ACHN (cell line): ENCODE measurements at regions not wholly inside any gene's neighbourhood (a gene's known extent, or its start where the extent isn't known, plus 50 kb on each side); places are given as distances from the start of the nearest gene placed in this dataset.
A peak's percentile ranks its signal among the peaks of the same experiment; 100 is the strongest.
"Not testable (repeated sequence)": the region's sequence is repeated elsewhere in the genome, so short reads cannot be mapped to it uniquely, and the experiment has no call there.

Experiments
- DNase-seq: peaks from one replicate; pipeline ENCODE4 v3.0.0-alpha.2; 2015
- in situ Hi-C: cut with HindIII; loops from 2 replicates; pipeline ENCODE4 v1.10.0; 2017; ENCODE audit warnings: low sequenced_read_pairs, low pct_ligation_motif_present, low pct_unique_long_range_greater_than_20kb

DNA sequence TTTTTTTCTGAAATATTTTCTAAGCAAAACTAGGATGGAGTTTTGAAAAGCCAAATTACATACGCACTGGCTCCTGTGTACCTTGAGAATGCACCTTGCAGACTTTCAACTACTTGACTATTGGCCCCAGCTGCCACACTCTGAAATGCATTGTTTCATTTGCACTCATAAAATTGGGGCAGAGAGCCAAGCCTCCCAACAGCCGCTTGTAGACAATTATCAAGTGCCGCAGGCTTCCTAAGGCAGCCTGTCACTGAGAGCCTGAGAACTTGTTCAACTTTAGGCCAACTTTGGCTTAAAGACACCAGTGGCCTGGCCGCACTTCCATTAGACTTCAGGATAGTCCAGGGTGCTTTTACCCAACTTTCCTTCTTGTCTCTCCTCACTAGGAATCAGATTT lies 115.7 kb upstream of the STARD13 start:
- no peak for DNase-seq
- in situ Hi-C loops = no loop called here

DNA sequence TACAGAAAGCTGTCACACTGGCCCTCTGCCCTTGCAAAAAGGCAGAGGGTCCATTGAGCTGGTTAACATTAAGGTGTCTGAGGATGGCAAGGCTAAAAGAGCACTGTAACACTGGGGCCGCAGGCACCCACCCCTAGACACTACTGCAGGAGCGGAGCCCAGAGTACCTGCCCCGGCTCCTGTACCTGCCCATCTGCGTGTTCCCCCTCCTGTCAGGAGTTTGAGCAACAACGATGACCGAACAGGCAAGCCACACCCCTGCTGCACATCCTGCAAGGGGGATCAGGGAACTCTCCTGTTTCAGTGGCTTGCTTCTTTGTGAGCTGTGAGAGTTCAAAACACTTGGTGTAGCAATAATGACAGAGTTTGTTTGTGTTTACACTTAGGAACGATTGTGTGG lies 117.4 kb upstream of the STARD13 start:
- DNase-seq = no peak

DNA sequence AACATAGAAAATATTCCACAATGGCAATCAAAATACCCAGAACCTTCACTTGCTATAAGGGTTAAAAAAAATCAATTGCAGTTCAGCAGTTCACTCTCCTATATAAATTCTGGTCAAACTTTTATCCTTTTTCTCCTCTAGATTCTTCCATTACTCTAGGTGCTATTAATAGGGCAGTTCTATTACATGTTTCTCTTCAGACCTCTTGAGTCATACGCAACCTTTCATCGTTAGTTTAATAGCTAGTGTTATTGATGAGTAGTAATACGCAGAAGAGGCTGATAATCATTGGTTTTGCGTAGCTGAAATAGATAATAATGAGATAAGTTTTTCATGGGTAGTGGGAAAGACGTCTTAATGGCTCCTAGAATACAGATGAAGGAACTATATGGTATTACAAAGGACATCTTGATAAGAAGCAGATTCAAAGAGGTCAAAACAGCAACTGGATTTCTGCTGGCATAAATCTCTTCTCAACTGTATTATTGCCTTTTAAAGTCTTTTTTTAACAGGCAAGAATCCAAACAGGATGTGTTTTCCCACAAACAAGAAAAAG lies 118.3 kb upstream of the STARD13 start:
- no peak for DNase-seq
- in situ Hi-C loops = no loop called here

More for the DNA sequence above, 117.4 kb upstream of the STARD13 start:
- in situ Hi-C loops = no loop called here

DNA sequence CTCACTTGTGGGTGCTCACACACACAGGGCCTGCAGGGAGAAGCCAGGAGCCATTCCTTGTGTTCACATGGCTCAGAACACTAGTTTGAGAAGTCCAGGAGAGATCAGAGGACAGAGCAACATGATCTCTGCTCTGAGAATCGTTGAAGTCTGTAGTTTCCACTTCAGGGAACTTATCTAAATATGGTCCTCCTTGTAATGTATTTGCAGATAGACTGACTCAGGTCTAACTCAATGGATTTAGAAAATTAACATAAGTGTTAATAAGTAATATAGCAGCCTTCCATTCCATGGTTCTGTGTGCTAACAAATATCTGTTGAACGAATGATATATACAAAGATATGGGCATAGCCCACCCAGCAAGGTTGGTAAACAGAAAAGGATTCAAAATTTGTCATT lies 119.8 kb upstream of the STARD13 start:
- in situ Hi-C loops = no loop called here
- no peak for DNase-seq

DNA sequence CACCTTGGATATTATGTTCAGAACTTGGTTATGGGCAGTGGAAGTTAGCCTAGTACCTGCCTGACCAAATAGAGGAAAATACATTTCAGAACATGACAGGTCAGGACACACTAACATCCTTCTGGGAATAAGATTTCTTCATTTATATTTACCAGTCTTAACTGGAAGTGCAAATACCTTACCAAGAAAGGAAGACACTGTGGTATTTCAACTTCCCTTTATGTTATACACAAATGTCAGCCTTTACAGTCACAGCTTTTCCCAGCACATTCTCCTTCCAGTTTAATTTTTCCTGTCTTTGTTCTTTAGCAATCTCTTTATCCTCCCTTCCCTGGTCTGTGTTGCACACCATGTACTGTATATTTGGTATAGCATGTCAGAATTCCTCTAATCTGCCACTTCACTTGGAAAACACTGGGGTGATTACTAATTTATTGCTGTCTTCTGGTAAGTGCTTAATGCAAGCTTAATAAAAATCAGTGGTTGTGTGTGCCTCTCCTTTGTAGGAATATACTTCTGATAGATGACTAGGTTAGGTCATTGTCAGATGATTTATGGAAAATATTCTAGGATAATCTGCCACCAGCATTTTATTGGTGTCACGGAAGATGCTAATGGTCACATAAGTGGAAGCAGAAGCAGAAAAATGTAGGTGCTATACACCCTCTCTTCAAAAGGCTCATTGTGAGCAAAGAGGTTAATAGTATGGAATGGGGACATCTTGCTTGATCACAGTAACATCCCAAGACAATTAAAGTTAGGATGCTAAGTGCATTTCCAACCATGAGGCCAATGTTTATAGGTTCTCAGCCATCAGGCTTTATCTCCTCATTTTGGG lies 124.3 kb upstream of the STARD13 start:
- no peak for DNase-seq
- in situ Hi-C loops = no loop called here

DNA sequence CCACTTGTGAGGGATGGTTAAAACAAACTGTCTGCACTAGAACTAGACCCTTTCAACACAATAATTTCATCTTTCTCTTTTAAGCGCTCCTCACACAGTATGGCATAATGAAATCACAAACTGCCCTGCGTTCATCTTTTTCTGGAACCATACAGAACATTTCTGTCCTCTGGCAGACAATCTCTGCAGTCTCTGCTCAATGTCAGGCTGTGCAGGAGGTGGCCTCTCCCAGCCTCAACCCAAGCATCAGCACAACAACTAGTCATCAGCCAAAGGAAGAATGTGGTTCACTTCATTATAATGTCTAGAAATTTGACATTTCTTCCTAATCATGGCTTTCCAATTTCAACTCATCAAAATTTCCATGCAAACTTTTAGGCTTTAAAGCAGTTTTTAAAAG lies 125.1 kb upstream of the STARD13 start:
- no peak for DNase-seq
- in situ Hi-C loops = no loop called here

DNA sequence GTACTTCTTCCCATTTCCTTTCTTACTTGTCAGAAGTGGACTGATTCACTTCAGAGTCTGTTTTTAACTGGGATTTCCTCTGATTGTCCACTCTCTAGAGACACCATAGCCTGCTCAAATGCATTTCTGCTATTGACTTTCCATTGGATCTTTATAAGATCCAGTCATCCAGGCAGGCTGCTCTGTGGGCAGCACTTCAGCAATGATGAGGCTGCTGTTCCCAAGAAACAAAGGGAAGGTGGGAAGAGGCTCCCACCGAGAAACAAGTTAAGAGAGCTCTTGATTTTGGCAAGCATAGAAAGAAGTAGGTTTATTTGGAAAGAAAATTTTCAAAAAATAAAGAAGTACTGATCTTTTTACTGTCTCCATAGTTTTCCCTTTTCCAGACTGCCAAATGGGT lies 125.8 kb upstream of the STARD13 start:
- no peak for DNase-seq
- in situ Hi-C loops = no loop called here

DNA sequence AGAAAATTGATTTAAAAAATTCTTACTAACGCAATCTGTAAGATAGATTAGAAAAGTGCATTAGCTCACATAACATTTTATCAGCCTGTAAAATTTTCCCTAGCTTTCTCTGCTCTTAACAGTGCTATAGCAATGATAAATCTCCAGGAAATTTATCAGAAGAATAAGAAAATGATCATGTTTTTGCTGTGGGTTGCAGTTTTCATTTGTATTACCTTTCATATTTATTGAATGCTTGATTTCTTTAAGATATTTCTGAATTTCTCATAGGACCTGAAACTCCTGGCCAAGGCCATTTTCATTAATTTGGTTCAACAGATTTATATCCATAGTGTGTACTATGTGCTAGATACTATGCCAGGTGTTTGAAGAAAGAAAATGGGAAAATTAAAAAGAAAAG lies 130.3 kb upstream of the STARD13 start:
- in situ Hi-C loops = no loop called here
- no peak for DNase-seq

DNA sequence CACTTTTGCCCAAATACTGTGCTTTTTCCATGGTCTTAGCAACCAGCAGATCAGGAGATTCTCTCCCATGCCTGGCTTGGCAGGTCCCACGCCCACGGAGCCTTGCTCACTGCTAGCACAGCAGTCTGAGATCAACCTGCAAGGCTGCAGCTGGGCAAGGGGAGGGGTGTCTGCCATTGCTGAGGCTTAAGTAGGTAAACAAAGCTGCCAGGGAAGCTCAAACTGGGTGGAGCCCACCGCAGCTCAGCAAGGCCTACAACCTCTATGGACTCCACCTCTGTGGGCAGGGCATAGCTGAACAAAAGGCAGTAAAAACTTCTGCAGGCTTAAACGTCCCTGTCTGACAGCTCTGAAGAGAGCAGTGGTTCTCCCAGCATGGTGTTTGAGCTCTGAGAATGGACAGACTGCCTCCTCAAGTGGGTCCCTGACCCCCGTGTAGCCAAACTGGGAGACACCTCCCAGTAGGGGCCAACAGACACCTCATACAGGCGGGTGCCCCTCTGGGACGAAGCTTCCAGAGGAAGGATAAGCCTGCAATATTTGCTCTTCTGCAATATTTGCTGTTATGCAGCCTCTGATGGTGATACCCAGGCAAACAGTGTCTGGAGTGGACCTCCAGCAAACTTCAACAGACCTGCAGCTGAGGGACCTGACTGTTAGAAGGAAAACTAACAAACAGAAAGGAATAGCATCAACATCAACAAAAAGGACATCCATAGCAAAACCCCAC lies 132.8 kb upstream of the STARD13 start:
- in situ Hi-C loops, DNase-seq: not testable (repeated sequence)

DNA sequence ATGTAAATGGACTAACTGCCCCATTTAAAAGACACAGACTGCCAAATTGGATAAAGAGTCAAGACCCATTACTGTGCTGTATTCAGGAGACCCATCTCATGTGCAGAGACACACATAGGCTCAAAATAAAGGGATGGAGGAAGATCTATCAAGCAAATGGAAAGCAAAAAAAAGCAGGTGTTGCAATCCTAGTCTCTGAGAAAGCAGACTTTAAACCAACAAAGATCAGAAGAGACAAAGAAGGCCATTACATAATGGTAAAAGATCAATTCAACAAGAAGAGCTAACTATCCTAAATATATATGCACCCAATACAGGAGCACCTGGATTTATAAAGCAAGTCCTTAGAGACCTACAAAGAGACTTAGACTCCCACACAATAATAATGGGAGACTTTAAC lies 134.6 kb upstream of the STARD13 start:
- in situ Hi-C loops, DNase-seq: not testable (repeated sequence)

DNA sequence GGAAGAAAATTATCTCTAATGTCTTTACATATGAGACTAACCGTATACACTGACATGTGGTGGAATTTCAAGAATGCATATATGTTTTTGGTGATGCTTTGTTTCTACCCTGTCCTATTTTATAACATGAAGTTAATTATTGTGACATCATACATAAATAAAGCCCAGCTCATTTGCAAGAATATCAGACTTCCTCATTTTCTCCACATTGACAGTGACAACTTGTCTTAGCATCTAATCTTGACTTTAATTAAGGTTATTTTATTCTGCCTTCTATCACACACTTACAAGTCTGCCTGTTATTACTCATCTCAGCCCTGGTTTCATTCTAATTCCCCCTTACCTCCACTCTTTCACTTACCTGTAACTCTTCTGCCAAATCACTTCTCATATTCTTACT lies 140.6 kb upstream of the STARD13 start:
- DNase-seq = no peak
- in situ Hi-C loops = no loop called here

DNA sequence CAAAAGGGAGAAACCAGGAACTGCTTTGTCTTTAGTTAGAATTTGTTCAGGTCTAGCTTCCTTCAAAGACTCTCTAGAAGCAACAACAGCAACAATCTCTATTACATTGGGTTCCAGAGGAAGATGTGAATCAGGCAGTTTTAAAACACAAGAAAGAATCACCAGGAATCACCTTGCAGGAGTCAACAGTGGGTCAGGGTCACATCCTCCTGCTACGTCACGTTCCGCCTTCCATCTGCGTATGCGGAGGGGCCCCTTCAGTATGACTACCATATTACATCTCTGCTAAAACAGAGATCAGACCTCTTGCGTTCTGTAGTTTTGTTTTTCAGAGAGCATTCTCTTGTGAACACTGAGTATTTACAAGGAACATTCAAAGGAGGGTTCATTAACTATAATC lies 147.8 kb upstream of the STARD13 start:
- DNase-seq = no peak
- in situ Hi-C loops = no loop called here

DNA sequence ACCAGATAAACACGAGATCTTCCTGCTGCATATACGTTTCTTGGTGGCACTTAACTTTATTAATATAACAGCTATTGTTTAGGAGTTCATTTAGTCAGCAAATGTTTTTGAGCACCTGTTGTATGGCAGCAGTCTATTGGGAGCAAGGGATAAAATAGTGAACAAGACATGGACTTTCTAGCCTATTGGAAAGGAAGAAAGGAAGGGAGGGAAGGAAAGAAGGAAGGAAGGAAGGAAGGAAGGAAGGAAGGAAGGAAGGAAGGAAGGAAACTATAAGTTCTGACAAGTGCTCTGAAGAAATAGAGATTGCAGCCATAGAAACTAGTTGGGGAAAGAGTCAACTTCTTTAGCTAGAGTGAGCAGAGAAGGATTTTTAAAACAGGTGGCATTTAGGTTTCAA lies 149.1 kb upstream of the STARD13 start:
- DNase-seq = no peak
- in situ Hi-C loops = no loop called here

DNA sequence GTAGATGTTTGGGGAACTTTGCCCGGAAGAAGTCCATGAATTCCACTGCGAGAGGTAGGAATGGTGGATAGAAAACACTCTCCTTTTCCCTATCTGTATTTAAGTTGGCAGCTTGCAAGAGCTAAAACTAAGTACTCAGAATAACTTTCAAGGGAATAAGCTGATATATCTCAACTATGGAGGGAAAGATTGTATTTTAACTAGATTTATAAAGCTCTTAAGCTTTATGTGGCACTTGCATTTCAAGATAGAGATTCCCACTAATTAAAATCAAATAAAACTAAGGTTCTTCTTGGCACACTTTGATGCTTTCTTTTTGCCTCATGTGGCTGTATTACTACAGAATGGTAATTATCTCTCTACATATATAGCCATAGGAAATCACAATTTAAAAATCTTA lies 149.7 kb upstream of the STARD13 start:
- in situ Hi-C loops = no loop called here
- DNase-seq = no peak

DNA sequence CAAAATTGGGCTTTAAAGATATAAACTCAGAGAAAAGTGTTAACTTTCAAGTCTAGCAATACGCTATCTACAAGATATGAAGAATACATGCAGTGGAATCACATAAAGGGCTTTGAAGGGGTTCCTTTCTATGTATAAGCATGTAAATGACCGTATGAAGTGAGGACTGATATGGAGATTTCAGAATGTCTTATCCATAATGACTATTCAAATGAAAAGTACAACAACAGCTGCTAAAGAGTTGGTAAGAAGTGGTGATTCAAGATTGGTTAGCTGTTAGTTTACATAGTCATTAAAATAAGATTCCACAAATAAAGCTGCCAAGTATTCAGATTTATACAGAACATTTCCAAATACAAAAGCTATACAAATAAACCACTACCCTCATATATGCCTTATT lies 153.4 kb upstream of the STARD13 start:
- DNase-seq = no peak
- in situ Hi-C loops = no loop called here

DNA sequence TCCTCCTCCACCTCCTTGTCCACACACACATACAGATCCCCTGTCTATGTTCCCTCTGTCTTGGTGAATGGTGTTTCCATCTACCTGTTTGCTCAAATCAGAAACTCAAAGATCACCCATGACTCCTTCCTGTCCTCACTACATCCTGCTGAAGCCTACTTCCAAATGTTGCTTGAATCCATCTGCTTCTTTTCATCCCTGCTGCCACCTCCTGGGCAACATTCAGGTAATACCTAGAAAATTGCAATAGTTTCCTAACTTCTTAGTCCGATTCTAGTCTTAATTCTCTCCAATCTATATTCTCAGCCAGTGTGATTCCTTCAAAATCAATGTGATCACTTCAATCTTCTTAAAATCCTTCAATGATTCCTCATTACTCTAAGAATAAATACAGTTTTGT lies 155.5 kb upstream of the STARD13 start:
- in situ Hi-C loops = no loop called here

DNA sequence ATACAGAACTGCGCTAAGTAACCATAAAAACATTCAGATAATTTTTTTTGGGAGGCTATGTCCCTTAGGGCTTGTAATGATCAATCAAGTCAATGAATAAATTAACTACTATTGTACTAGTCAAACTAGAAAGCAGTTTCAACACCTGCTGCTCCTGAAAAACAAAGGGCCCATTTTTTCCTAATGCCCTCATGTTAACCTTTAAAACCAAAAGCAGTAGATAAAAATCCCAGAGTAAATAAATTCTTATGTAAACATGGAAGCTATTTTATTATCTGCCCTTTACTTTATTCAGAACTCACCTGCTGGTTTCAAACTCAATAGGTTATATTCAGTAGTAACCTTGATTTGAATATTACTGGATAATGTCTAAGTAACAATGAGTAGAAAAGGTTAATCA lies 159.5 kb upstream of the STARD13 start:
- in situ Hi-C loops = no loop called here
- no peak for DNase-seq

More for the DNA sequence above, 155.5 kb upstream of the STARD13 start:
- DNase-seq = peak; percentile 45

DNA sequence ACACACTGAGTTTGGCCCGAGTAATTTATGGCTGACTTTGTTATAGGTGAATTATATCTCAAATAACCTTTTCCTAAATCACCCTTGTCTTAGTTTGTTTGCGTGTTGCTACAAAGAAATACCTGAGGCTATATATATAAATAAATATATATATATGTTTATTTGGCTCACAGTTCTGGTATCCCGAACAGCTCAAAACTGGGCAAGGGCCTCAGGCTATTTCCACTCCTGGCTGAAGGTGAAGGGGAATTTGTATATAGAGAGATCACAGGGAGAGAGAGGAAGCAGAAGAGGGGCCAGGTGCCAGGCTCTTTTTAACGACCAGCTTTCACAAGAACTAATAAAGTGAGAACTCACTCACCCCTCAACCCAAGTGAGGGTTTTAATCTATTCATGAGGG lies 159.9 kb upstream of the STARD13 start:
- no peak for DNase-seq
- in situ Hi-C loops = no loop called here

DNA sequence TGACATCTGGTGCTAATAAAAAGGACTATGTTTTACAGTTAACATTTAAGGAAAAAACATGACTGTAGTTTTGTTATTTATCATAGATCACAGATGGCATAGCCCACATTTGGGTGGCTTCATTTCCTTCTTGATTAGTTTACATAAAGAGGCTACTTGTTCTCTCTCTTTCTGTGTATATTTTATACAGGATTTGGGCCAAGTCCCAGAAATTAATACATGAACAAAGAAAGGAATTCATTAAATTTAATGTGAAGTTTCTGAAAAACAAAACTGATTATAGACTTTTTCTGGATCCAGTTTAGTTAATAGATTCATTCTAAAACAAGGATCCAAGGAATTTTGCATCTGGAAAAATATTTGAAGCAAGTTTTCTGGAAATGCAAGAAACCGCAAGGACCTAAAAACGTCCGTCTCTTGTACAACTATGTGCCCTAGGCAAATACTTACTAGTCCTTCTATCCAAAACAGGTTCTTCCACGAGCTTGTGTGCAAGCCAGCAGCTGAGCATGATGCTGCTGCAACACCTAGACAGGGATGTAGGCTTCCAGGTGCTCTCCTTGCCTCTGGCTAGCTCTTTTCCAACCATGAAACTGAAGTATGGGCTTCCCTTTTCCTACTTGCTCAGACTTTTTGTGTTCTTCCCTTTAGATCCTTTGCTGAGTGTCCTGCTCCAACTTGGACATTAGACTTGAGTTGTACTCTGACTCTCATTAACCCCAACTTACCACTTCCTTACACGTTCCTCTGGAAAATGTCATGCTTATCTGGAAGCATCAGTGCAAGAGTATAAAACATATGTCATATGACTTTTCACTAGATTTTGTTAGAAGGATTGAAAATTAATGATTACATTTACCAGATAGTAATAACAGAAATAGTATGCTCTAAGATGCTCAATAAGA lies 161.5 kb upstream of the STARD13 start:
- DNase-seq = no peak
- in situ Hi-C loops = no loop called here
